HCT116 (cell line): ENCODE measurements at regions not wholly inside any gene's neighbourhood (a gene's known extent, or its start where the extent isn't known, plus 50 kb on each side); places are given as distances from the start of the nearest gene placed in this dataset.

Experiments used
- ATAC-seq: fragments of 200-7000 bp; cut with Tn5 transposase; 2 replicates; pipeline ENCODE4 v1.9.1; 2020; ENCODE audit warnings: mild to moderate bottlenecking, moderate library complexity
- BruUV-seq: library from RNA; stranded (reverse); fragments of 400-500 nt; replicated peaks from 2 replicates; lab custom pipeline; 2021; lab: Mats Ljungman, UMichigan
- CTCF ChIA-PET: fragments of 300-600 bp; sonication (Branson Sonifier 250); formaldehyde crosslinking; loops from one replicate; lab custom pipeline; 2021; ENCODE audit warnings: antibody characterized with exemption; lab: Charles Lee
- POLR2A ChIA-PET: fragments of 300-600, 350-600 bp; sonication (Branson Sonifier 250); formaldehyde crosslinking; loops from one replicate; lab custom pipeline; 2021; ENCODE audit warnings: antibody characterized with exemption; lab: Charles Lee
- RAD21 ChIA-PET, 2 experiments: fragments of 300-600 bp; sonication (Branson Sonifier 250); formaldehyde crosslinking; loops; one replicate each; lab custom pipeline; 2023; ENCODE audit warnings: low total read pairs in 2 of 2; ENCODE audit not compliant: uncharacterized antibody in 2 of 2, unreplicated experiment in 2 of 2, low non-redundant PET in 1 of 2; lab: Charles Lee
- DNase-seq: peaks from one replicate; pipeline ENCODE4 v3.0.0-alpha.2; 2010; ENCODE audit warnings: low read depth, low spot score
- H2AFZ ChIP-seq: fragments of 200-600 bp; shearing (Covaris generic), sonication (generic); 2 replicates; pipeline ENCODE4 v1.6.1; 2017; ENCODE audit warnings: low read depth, mixed run types, mixed read lengths, antibody characterized with exemption, low read length; ENCODE audit not compliant: poor library complexity, severe bottlenecking
- H3K27ac ChIP-seq: 2 replicates; pipeline ENCODE4 v1.5.1; 2012; ENCODE audit warnings: low read depth, low read length
- H3K27me3 ChIP-seq: fragments of 200-600 bp; sonication (generic); 2 replicates; pipeline ENCODE4 v1.6.1; 2016; ENCODE audit warnings: mixed run types, low read length, mixed read lengths; ENCODE audit not compliant: insufficient read depth
- H3K36me3 ChIP-seq, 2 experiments: fragments of 200-500 bp in 1 of 2; fragments of 200-600 bp in 1 of 2; sonication (Bioruptor generic) in 1 of 2; sonication (generic) in 1 of 2; 2 replicates each; pipeline versions ENCODE4 v1.5.1 to v1.6.1; 2014 to 2016; ENCODE audit warnings: low read length in 2 of 2, inconsistent platforms in 1 of 2, mixed read lengths in 1 of 2, mixed run types in 1 of 2; ENCODE audit not compliant: insufficient read depth in 2 of 2, control insufficient read depth in 1 of 2
- H3K4me1 ChIP-seq, 2 experiments: fragments of 200-600 bp in 1 of 2; sonication (generic) in 1 of 2; 2 replicates each; pipeline versions ENCODE4 v1.5.1 to v1.6.1; 2012 to 2017; ENCODE audit warnings: low read length in 2 of 2, inconsistent platforms in 1 of 2, mild to moderate bottlenecking in 1 of 2, mixed read lengths in 1 of 2, mixed run types in 1 of 2, moderate library complexity in 1 of 2; ENCODE audit not compliant: insufficient read depth in 2 of 2, control insufficient read depth in 1 of 2
- H3K4me2 ChIP-seq: fragments of 200-600 bp; sonication (generic); 2 replicates; pipeline ENCODE4 v1.6.1; 2017; ENCODE audit warnings: mixed run types, low read length, mixed read lengths
- H3K4me3 ChIP-seq, 2 experiments: fragments of 200-600 bp in 1 of 2; sonication (generic) in 1 of 2; replicated peaks in 1 of 2; 2 replicates each; pipeline ENCODE4 v1.5.1; 2011 to 2016; ENCODE audit warnings: low read length in 2 of 2, control low read depth in 1 of 2, low read depth in 1 of 2, mild to moderate bottlenecking in 1 of 2, mixed read lengths in 1 of 2, mixed run types in 1 of 2
- H3K79me2 ChIP-seq: fragments of 200-600 bp; sonication (generic); 2 replicates; pipeline ENCODE4 v1.6.1; 2017; ENCODE audit warnings: mild to moderate bottlenecking, mixed run types, low read length, moderate library complexity, mixed read lengths; ENCODE audit not compliant: insufficient read depth
- H3K9ac ChIP-seq: fragments of 200-600 bp; sonication (generic); 2 replicates; pipeline ENCODE4 v1.6.1; 2016; ENCODE audit warnings: low read length, mixed read lengths
- H3K9me2 ChIP-seq: fragments of 200-600 bp; sonication (generic), shearing (Covaris generic); 2 replicates; pipeline ENCODE4 v1.6.1; 2017; ENCODE audit warnings: mixed run types, mild to moderate bottlenecking, moderate library complexity; ENCODE audit not compliant: insufficient read depth
- H3K9me3 ChIP-seq, 2 experiments: fragments of 200-500 bp in 1 of 2; fragments of 200-600 bp in 1 of 2; sonication (Bioruptor generic) in 1 of 2; sonication (generic) in 1 of 2; 2 replicates each; pipeline ENCODE4 v1.6.1; 2014 to 2017; ENCODE audit warnings: low read length in 2 of 2, mixed read lengths in 2 of 2, inconsistent platforms in 1 of 2, low read depth in 1 of 2, mild to moderate bottlenecking in 1 of 2, mixed run types in 1 of 2, moderate library complexity in 1 of 2; ENCODE audit not compliant: control insufficient read depth in 1 of 2, insufficient read depth in 1 of 2
- H4K20me1 ChIP-seq: fragments of 200-600 bp; sonication (generic), shearing (Covaris generic); 2 replicates; pipeline ENCODE4 v1.6.1; 2017; ENCODE audit warnings: mixed run types, mild to moderate bottlenecking, moderate library complexity; ENCODE audit not compliant: insufficient read depth
- ATF3 ChIP-seq: IDR thresholded peaks from 2 replicates; pipeline ENCODE4 v1.6.1; 2012
- CBX3 ChIP-seq: IDR thresholded peaks from 2 replicates; pipeline ENCODE4 v1.6.1; 2012; ENCODE audit warnings: low read depth
- CEBPB ChIP-seq: IDR thresholded peaks from 2 replicates; pipeline ENCODE4 v1.6.1; 2012; ENCODE audit warnings: low read depth
- CTCF ChIP-seq, 3 experiments: fragments of 200-600 bp in 1 of 3; sonication (generic) in 1 of 3; IDR thresholded peaks in 2 of 3; conservative IDR thresholded peaks in 1 of 3; 2 replicates each; pipeline ENCODE4 v1.5.1; 2012 to 2017; ENCODE audit warnings: low read depth in 2 of 3, low read length in 2 of 3, antibody characterized with exemption in 1 of 3, borderline replicate concordance in 1 of 3, control low read depth in 1 of 3, mild to moderate bottlenecking in 1 of 3, mixed read lengths in 1 of 3, mixed run types in 1 of 3, moderate library complexity in 1 of 3; ENCODE audit not compliant: insufficient read depth in 1 of 3
- EGR1 ChIP-seq: IDR thresholded peaks from 2 replicates; pipeline ENCODE4 v1.6.1; 2012; ENCODE audit warnings: low read depth
- ELF1 ChIP-seq: IDR thresholded peaks from 2 replicates; pipeline ENCODE4 v1.6.1; 2012; ENCODE audit warnings: low read depth, borderline replicate concordance
- EZH2 ChIP-seq: fragments of 200-600 bp; sonication (generic); IDR thresholded peaks from 2 replicates; pipeline ENCODE4 v1.6.1; 2017; ENCODE audit warnings: antibody characterized with exemption, mixed run types
- EZH2phosphoT487 ChIP-seq: fragments of 200-600 bp; IDR thresholded peaks from 2 replicates; pipeline ENCODE4 v1.6.1; 2018; ENCODE audit warnings: antibody characterized with exemption, borderline replicate concordance
- FOSL1 ChIP-seq: IDR thresholded peaks from 2 replicates; pipeline ENCODE4 v1.6.1; 2012; ENCODE audit warnings: low read depth
- JUND ChIP-seq: IDR thresholded peaks from 2 replicates; pipeline ENCODE4 v1.6.1; 2012
- POLR2AphosphoS5 ChIP-seq: IDR thresholded peaks from 2 replicates; pipeline ENCODE4 v1.6.1; 2011; ENCODE audit warnings: mild to moderate bottlenecking, low read depth, low read length, moderate library complexity
- RAD21 ChIP-seq: IDR thresholded peaks from 2 replicates; pipeline ENCODE4 v1.6.1; 2012; ENCODE audit warnings: low read depth, mild to moderate bottlenecking
- SIN3A ChIP-seq: IDR thresholded peaks from 2 replicates; pipeline ENCODE4 v1.6.1; 2012; ENCODE audit warnings: low read depth
- SP1 ChIP-seq: IDR thresholded peaks from 2 replicates; pipeline ENCODE4 v1.6.1; 2012; ENCODE audit warnings: low read depth
- SRF ChIP-seq: IDR thresholded peaks from 2 replicates; pipeline ENCODE4 v1.6.1; 2012; ENCODE audit warnings: low read depth
- TCF7L2 ChIP-seq: IDR thresholded peaks from 2 replicates; pipeline ENCODE4 v1.7.0; 2011; ENCODE audit warnings: borderline replicate concordance, inconsistent platforms; ENCODE audit not compliant: insufficient read depth, insufficient read length; ENCODE audit errors: extremely low read depth
- YY1 ChIP-seq: IDR thresholded peaks from 2 replicates; pipeline ENCODE4 v1.6.1; 2011; ENCODE audit warnings: low read length, low read depth, moderate library complexity, mild to moderate bottlenecking; ENCODE audit not compliant: insufficient replicate concordance; ENCODE audit errors: extremely low read depth
- ZFX ChIP-seq: fragments of 450-650 bp; IDR thresholded peaks from 2 replicates; pipeline ENCODE4 v1.6.1; 2017
- ZNF274 ChIP-seq: fragments of 200-500 bp; sonication (Bioruptor generic); IDR thresholded peaks from 2 replicates; pipeline ENCODE4 v1.6.1; 2014; ENCODE audit warnings: mild to moderate bottlenecking, low read depth, low read length, inconsistent platforms
- intact Hi-C: fragments of 100-400 bp; cut with micrococcal nuclease; formaldehyde crosslinking; loops from 2 replicates; pipeline ENCODE4 v1.10.0; 2022
- TF ChIP-seq, protein P1 (sequence below): IDR thresholded peaks from 2 replicates; pipeline ENCODE4 v1.6.1; 2011; ENCODE audit warnings: mild to moderate bottlenecking, low read length, moderate library complexity; ENCODE audit not compliant: insufficient replicate concordance; ENCODE audit errors: extremely low read depth
- TF ChIP-seq, protein P2 (sequence below): IDR thresholded peaks from 2 replicates; pipeline ENCODE4 v1.6.1; 2012

DNA sequence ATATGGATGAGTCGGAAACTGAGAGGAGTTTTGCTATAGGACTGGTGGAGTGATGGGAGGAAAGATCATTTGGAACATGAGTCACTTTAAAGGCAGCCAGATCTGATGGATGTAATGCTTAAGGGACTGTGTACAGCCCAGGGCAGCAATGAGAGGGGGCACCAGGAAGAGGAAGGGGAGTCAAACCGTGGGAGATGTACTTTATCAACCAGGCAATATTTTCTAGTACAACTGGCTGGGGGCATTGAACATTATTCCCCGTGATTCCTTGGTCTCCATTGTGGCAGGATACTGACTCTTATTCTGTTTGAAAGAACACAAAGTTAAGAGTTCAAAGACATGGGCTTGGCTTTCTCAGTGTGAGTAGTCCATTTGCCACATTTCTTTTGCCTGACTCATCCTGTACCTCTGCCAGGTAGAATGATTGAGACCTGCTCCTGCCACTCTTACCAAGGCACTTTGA, 268.2 kb upstream of the NR5A2 start:
- Histone ChIP-seq H3K4me2 (peak overlapping the region; percentile 69), H3K4me3 (peak overlapping the region in 1 of 2 experiments; percentile 31; a peak in 3 of 4 replicates), H2AFZ (peak overlapping the region; percentile 28), H3K36me3 (no peaks in the 10 kb centered on the region), H3K79me2 (no peaks in the 10 kb centered on the region), H3K9ac (peak overlapping the region; percentile 41), H3K27ac (peak overlapping the region; percentile 84), H3K9me2 (no peaks in the 10 kb centered on the region), H3K9me3 (no peaks in the 10 kb centered on the region), H3K4me1 (peaks cover 16 to 37% of the 10 kb centered on the region in 2 experiments), H4K20me1 (no peaks in the 10 kb centered on the region), H3K27me3 (no peaks in the 10 kb centered on the region)
- BruUV-seq = no TSS peak
- DNase-seq (peak; percentile 92), ATAC-seq (peak; percentile 96)
- ChIA-PET RAD21 (no interaction called here), POLR2A (interaction anchor here (1.8 to 3.1 kb wide), 3 partner anchors 11 to 17 kb away, joined by 4 to 13 read pairs (median 5); no protein-coding TSS in a partner anchor), CTCF (no interaction called here)
- intact Hi-C loops = no loop called here
- TF ChIP-seq JUND (peak; percentile 96), EZH2 (no peak), EZH2phosphoT487 (no peak), YY1 (no peak), POLR2AphosphoS5 (peak; percentile 60), SRF (peak; percentile 21; the same call in 1 of the 2 replicates), ATF3 (no peak; the same call in none of the 2 replicates), CEBPB (peak; percentile 20; the same call in 1 of the 2 replicates), FOSL1 (peak; percentile 96), ELF1 (no peak; the same call in 1 of the 2 replicates), CBX3 (peak; percentile 84), EGR1 (no peak), RAD21 (no peak; the same call in 1 of the 2 replicates), TCF7L2 (peak; percentile 96), CTCF (IDR thresholded peaks at IDR 0.05 in 2 of 3, conservative IDR thresholded peaks at IDR 0.05 in 1 of 3; ENCODE audit: borderline replicate concordance in 1 of 3, insufficient read depth in 1 of 3, low read depth in 2 of 3, low read length in 2 of 3) (no peak), ZFX (no peak), ZNF274 (no peak), SIN3A (peak; percentile 48; the same call in 1 of the 2 replicates), SP1 (peak; percentile 79)
- TF ChIP-seq, protein P1, sequence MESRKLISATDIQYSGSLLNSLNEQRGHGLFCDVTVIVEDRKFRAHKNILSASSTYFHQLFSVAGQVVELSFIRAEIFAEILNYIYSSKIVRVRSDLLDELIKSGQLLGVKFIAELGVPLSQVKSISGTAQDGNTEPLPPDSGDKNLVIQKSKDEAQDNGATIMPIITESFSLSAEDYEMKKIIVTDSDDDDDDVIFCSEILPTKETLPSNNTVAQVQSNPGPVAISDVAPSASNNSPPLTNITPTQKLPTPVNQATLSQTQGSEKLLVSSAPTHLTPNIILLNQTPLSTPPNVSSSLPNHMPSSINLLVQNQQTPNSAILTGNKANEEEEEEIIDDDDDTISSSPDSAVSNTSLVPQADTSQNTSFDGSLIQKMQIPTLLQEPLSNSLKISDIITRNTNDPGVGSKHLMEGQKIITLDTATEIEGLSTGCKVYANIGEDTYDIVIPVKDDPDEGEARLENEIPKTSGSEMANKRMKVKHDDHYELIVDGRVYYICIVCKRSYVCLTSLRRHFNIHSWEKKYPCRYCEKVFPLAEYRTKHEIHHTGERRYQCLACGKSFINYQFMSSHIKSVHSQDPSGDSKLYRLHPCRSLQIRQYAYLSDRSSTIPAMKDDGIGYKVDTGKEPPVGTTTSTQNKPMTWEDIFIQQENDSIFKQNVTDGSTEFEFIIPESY = no peak
- TF ChIP-seq, protein P2, sequence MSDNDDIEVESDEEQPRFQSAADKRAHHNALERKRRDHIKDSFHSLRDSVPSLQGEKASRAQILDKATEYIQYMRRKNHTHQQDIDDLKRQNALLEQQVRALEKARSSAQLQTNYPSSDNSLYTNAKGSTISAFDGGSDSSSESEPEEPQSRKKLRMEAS = no peak; the same call in 1 of the 2 replicates
